UCSD-AML1 (cell line): ENCODE measurements at regions not wholly inside any gene's neighbourhood (a gene's known extent, or its start where the extent isn't known, plus 50 kb on each side); places are given as distances from the start of the nearest gene placed in this dataset.
"Not testable (repeated sequence)": the region's sequence is repeated elsewhere in the genome, so short reads cannot be mapped to it uniquely, and the experiment has no call there.

Experiments used
- DNase-seq: peaks from one replicate; lab custom pipeline; 2025; ENCODE audit not compliant: unreplicated experiment; lab: John Stamatoyannopoulos, UW

DNA sequence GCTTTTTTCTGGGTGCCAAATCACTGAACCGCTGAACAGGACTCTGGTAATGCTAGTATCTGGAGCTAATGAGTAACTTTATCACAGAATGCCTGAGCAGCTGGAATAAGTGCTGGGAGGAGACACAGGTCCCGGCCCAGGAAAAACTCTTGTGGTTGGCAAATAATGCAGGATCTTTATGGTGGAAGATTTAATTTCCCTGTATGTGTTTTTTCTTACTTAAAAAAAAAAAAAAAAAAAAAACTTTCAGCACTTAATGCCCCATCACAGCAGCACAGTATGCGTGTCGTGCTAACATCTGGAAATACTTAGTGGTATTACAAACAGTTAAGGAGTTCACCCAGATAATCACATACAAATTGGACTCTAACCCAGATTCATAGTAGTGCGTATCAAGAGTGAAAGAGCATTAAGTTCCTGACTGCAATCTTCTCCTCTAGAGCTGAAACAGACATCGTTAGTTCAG, 220.7 kb downstream of the TOMM20 start:
- no peak for DNase-seq

DNA sequence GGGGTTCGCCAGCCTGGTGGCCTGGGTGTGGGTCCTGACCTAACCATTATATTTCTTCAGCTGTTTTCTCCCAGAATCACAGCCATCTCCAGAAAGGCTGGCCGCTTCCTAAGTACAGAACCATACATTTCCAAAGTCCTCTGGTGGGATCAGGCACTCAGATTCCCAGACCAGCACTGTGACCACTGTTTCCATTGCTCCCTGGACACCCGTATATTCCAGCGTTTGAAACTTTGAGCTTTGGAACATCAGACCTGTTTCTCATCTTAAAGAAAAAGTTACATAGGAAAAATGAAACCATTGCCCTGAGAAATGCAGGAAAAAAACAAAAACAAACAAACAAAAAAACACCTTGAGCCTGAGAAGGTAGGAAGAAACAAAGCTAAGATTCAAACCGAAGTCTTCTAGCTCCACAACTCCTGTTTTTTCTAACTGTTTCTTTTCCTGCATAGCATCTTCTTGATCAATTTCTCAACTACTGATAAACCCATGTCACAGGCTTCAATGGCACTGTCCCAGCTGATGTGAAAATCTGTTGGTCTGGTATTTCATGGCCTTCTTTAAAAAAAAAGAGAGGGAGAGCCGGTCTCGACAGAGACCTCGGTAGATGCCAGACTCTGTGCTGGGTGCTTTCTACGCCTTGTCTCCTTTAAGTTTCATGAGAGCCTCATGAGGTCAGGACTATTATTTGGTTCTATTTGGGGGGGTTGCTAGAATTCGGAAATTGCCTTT, 221.3 kb downstream of the TOMM20 start:
- DNase-seq = no peak

DNA sequence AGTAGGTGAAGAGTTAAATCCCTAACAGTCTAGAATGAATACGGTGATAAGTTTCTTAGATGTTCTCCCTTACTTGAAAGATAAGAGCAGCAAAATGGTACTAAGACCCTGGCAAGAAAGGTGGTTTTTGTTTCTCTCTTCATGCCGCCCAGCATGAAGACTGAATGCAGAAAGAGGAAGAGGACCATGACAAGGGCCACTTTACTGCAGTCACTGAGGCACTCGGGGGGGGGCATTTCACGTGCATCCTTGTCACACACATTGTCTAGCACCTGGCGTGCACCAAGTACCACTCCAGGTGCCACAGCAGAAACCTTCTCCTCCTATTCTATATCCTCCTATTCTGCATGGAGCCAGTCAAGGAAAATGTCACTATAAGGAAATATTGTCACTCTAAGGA, 222.0 kb downstream of the TOMM20 start:
- DNase-seq = no peak

GRCh38 chr1:234902774-234903547, 225.7 kb downstream of the TOMM20 start:
- DNase-seq = no peak

GRCh38 chr1:234901491-234902049, 227.1 kb downstream of the TOMM20 start:
- DNase-seq = no peak

DNA sequence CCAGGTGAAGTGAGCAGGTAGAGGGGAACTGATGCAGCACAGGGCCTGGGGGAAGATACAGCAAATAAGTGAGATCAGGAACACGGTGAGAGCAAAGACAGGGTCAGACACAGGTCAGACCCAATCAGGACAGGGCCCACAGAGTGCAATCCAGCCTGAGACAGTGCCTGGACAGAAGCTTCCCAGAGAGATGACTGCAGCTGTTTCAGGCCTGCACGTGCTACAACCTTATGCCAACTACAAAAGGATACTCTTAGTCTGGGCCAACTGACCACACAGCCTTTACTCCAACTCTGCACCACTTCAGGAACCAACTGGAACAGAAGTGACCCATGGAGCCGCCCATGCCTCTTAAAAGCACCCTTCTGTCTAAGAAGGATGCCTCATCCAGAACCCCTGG, 228.0 kb downstream of the TOMM20 start:
- DNase-seq = no peak

DNA sequence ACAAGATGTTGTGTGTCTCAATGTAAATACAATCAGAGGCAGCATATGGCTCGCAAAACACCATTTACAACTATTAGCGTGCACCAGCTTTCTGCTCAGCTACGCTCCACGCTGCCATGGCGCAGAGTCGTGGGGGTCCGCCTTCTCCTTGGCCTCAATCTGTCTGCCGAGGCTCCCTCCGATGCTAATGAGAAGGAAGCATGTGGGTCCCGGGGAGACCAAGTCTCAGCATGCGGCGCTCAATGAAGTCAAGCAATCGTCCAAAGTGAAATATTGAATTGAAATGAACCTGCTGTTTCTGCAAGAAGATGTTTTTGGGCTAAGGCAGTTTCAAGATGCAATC, 228.9 kb downstream of the TOMM20 start:
- DNase-seq = no peak

DNA sequence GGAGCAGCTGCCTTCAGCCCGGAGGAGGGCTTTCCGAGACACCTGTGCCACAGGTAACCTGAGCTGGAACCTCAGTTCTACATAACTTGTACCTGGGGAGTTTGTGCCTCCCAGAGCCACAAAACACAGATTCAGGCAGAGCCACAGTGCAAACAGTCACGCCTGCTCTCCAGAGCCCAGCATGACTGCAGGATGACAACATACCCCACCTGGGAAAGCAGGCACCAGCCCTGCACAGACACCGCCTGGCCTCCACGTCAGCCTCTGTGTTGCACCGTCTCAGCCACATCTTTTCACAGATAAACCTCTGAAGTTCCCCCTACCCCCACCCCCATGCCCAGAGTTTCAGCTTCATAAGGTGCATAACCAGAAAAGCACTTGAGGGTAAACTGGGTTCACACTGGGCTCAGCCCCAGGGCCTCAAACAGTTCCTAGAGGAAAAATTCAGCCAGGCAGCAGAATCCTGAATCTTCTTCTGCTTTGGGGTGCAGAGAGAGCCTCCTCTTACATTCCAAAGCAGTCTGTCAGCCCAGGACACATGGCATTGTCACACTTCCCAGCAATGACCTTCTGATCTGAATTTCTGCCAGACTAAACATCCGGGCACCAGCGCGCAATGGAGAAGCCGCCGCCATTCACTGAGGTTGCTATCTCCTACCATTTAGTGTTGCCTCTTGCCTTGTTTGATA, 229.5 kb downstream of the TOMM20 start:
- no peak for DNase-seq

DNA sequence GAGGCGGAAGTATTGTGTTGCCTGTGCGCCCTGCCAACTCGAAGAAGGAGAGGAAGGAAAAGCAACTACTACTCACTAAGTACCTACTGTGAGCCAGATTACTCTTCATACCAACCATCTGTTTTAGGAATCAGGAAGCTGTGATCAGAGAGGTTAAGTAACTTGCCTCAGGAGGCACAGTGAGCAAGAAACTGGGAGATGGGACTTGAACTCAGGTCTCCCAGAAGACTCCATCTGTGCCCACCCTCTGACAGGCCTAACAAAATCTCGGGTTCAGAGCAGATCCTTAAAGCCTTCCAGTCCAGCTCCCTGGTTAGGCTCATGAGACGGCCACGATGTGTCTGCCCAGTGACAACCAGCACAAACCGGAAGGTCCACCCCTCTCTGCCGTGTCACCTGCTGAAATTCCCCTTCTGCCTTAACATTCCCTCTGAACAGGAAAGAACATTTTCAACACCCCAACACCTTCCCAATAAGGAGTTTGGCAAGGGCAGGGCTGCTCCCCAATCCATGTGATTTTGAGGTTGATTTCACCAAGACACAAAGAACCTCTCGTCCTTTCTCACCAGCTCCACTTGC, 230.1 kb downstream of the TOMM20 start:
- DNase-seq = no peak

DNA sequence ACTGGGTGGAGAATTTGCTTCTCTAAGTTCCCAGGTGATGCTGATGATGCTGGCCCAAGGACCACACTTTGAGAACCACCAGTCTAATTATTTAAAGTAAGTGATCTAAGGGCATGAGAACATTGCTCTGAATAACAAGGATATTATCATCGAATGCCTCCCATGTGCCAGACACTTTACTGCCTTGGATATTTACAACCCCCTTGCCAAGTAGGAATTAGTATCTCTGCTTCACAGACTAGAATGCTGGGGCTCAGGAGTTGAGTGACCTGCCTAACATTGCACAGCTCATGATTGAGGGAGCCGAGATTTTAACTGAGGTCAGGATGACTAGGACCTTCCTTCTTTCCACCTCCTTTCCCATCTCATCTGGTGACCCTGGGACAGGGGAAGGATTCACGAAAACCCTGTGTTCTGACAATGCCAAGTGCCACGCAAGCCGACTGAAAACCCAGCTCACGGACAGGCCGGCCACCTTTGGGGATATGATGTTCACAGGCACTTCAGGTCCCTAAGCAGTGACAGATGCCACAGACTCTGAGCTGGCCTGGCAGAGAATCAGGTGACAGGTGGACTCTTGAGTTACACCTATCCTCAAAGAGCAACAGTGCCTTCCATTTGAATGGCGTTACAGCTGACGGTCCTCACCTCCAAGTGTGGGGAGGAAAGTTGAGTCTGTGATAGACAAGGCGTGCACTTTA, 230.7 kb downstream of the TOMM20 start:
- DNase-seq = no peak

GRCh38 chr1:234897390-234897749, 231.3 kb downstream of the TOMM20 start:
- DNase-seq = no peak

DNA sequence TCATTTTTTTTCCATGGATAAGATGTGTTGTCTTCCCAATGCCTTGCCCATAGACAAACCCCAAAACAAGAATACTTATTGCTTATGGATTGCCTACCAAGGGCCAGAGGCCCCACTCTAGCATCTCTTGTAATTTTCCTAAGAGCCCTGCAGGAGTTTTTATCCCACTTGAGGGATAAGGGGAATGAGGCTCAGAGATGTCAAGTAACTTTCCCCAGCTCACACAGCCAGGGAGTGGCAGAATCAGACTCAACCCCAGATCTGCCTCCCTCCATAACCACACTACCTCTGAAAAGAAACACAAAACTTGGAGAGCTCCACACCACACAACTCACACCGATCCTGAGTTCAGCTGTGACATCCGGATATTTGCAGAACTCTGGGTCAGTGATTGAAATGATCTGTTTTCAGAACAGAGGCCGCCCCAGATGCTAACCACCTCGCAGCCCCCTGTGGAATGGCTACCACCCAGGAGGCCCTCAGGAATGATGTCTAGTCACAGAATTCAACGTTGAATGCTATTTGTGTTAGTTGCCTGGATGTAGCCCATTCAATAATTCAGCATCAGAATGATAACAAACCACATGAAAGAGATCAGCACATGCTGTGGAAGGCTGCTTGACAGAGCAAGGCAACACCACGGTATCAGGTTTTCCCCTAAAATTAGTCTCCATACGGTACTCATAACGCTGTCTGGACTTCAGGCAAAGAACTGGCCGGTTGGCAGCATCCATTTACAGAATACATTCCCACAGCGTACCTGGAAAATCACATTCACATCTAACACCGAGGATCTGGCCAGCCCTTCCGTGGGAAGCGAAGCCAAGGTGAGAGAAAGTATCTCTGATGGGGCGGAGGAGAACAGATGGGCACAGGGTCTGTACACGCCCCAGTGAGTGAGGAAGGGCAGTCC, 231.9 kb downstream of the TOMM20 start:
- DNase-seq = no peak

DNA sequence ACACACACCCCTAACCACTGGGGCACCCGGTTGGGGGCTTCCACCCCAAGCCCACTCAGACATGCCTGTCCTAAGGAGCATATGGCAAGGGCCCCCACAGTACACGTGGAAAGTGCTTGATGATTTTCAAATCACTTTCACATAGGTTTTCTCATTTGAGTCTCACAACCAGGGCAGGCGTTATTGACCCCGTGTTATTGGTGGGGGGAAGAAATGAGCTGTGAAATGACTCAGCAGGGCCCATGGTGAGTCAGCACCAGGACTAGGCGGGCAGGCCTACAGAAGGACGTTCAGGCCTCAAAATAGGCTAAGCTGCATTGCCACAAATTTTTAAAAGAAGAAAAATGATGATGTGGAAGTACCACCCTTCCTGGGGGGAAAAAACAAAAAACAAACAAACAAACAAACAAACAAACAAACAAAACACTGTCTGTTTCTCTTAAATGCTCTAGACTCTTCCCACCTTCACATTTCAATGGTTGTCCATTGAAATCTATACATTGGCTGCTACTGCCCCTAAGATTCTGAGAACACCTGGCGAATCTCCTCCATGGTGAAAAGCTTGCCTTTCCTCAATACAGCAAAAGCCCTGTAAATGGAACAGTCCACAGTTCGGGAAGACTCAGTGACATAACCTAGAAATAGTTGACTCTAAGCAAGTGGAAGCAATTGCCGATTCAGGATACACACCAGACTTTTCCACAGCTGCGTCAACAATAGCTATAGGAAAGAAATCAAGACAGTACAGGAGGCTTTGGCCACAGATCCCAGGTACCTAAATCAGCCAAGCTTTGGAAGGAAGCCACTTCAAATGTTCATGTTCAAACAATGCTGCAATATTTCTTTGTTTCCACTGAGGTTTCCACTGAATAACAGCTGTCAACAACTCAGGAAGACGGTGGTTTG, 234.7 kb downstream of the TOMM20 start:
- DNase-seq = peak; percentile 37

- DNase-seq = no peak
Measured at GRCh38 chr1:234893359-234893724, 235.3 kb downstream of the TOMM20 start.

- DNase-seq = no peak
Measured at GRCh38 chr1:234892642-234893041, 236.0 kb downstream of the TOMM20 start.

- DNase-seq = no peak
Measured at GRCh38 chr1:234891427-234891826, 237.2 kb downstream of the TOMM20 start.

GRCh38 chr1:234889643-234890042, 239.0 kb downstream of the TOMM20 start:
- no peak for DNase-seq

- DNase-seq = not testable (repeated sequence)
Measured at GRCh38 chr1:234888247-234888646, 240.4 kb downstream of the TOMM20 start.
